SK-N-SH (cell line): ENCODE measurements at regions not wholly inside any gene's neighbourhood (a gene's known extent, or its start where the extent isn't known, plus 50 kb on each side); places are given as distances from the start of the nearest gene placed in this dataset.

ENCODE experiments used
- CTCF ChIA-PET: fragments of 300-600, 350-600 bp; formaldehyde crosslinking; extraction: SDS; loops from one replicate; lab custom pipeline; 2021; lab: Yijun Ruan, JAX
- POLR2A ChIA-PET: fragments of 350-600 bp; sonication (Branson Sonifier 250); formaldehyde crosslinking; extraction: SDS; loops from one replicate; lab custom pipeline; 2020; ENCODE audit warnings: antibody characterized with exemption, inconsistent platforms; lab: Yijun Ruan, JAX
- DNase-seq: peaks from one replicate; pipeline ENCODE4 v3.0.0; 2012
- H2AFZ ChIP-seq: fragments of 200-600 bp; sonication (generic); 2 replicates; pipeline ENCODE4 v1.8.1; 2016; ENCODE audit warnings: antibody characterized with exemption, mild to moderate bottlenecking, low read depth
- H3F3A ChIP-seq: fragments of 200-600 bp; sonication (generic); replicated peaks from 2 replicates; pipeline ENCODE3; 2016; ENCODE audit warnings: antibody characterized with exemption, mild to moderate bottlenecking; ENCODE audit not compliant: insufficient read depth
- H3K27ac ChIP-seq, 2 experiments: fragments of 200-500 bp in 1 of 2; fragments of 200-600 bp in 1 of 2; sonication (Bioruptor generic) in 1 of 2; sonication (generic), shearing (Covaris generic) in 1 of 2; 2 replicates each; pipeline versions ENCODE4 v1.5.1 to v1.6.1; 2014 to 2016; ENCODE audit warnings: low read depth in 2 of 2, inconsistent platforms in 1 of 2, low read length in 1 of 2, mild to moderate bottlenecking in 1 of 2, mixed read lengths in 1 of 2
- H3K27me3 ChIP-seq: fragments of 200-600 bp; sonication (generic), shearing (Covaris generic); 2 replicates; pipeline ENCODE4 v1.6.1; 2016; ENCODE audit warnings: mixed run types; ENCODE audit not compliant: insufficient read depth
- H3K36me3 ChIP-seq, 2 experiments: fragments of 200-500 bp in 1 of 2; fragments of 200-600 bp in 1 of 2; sonication (Bioruptor generic) in 1 of 2; sonication (generic) in 1 of 2; replicated peaks in 1 of 2; 2 replicates each; pipeline versions ENCODE3 to v1.5.1; 2014 to 2016; ENCODE audit warnings: low read length in 1 of 2, mild to moderate bottlenecking in 1 of 2; ENCODE audit not compliant: insufficient read depth in 2 of 2, control insufficient read depth in 1 of 2
- H3K4me1 ChIP-seq, 2 experiments: fragments of 200-500 bp in 1 of 2; fragments of 200-600 bp in 1 of 2; sonication (Bioruptor generic) in 1 of 2; sonication (generic), shearing (Covaris generic) in 1 of 2; 2 replicates each; pipeline versions ENCODE4 v1.5.1 to v1.6.1; 2014 to 2016; ENCODE audit warnings: low read depth in 1 of 2, low read length in 1 of 2, mixed run types in 1 of 2; ENCODE audit not compliant: insufficient read depth in 2 of 2, control insufficient read depth in 1 of 2
- H3K4me2 ChIP-seq: fragments of 200-600 bp; sonication (generic), shearing (Covaris generic); 2 replicates; pipeline ENCODE4 v1.6.1; 2017; ENCODE audit warnings: mixed run types
- H3K4me3 ChIP-seq, 2 experiments: fragments of 200-500 bp in 1 of 2; fragments of 200-600 bp in 1 of 2; sonication (Bioruptor generic) in 1 of 2; sonication (generic), shearing (Covaris generic) in 1 of 2; 2 replicates each; pipeline versions ENCODE4 v1.5.1 to v1.8.1; 2014 to 2016; ENCODE audit warnings: low read depth in 2 of 2, inconsistent platforms in 1 of 2, low read length in 1 of 2, mild to moderate bottlenecking in 1 of 2, mixed read lengths in 1 of 2, moderate library complexity in 1 of 2
- H3K79me2 ChIP-seq: fragments of 200-600 bp; sonication (generic); 2 replicates; pipeline ENCODE4 v1.8.1; 2017; ENCODE audit warnings: mild to moderate bottlenecking; ENCODE audit not compliant: insufficient read depth
- H3K9ac ChIP-seq: fragments of 200-600 bp; sonication (generic); 2 replicates; pipeline ENCODE4 v1.6.1; 2017; ENCODE audit warnings: mixed run types
- H3K9me2 ChIP-seq: fragments of 200-600 bp; sonication (generic); 2 replicates; pipeline ENCODE4 v1.6.1; 2017; ENCODE audit warnings: mixed run types
- H3K9me3 ChIP-seq: fragments of 200-600 bp; sonication (generic); 2 replicates; pipeline ENCODE4 v1.6.1; 2017; ENCODE audit warnings: mixed run types, mild to moderate bottlenecking, moderate library complexity
- H4K20me1 ChIP-seq: fragments of 200-600 bp; sonication (generic); 2 replicates; pipeline ENCODE4 v1.6.1; 2017; ENCODE audit warnings: mild to moderate bottlenecking, mixed run types; ENCODE audit not compliant: insufficient read depth
- CTCF ChIP-seq: fragments of 200-600 bp; sonication (generic); IDR thresholded peaks from 2 replicates; pipeline ENCODE4 v1.6.1; 2017; ENCODE audit warnings: antibody characterized with exemption, mild to moderate bottlenecking, moderate library complexity
- ELF1 ChIP-seq: IDR thresholded peaks from 2 replicates; pipeline ENCODE4 v1.4.0; 2012
- EP300 ChIP-seq, 2 experiments: IDR thresholded peaks; 2 replicates each; pipeline versions ENCODE4 v1.4.0 to v1.6.1; 2012; ENCODE audit warnings: borderline replicate concordance in 1 of 2, low read depth in 1 of 2, low read length in 1 of 2
- GABPA ChIP-seq: IDR thresholded peaks from 2 replicates; pipeline ENCODE4 v1.4.0; 2012; ENCODE audit warnings: low read depth, mild to moderate bottlenecking
- GATA2 ChIP-seq: sonication (generic); formaldehyde crosslinking; IDR thresholded peaks from 2 replicates; pipeline ENCODE4 v1.5.0; 2020; ENCODE audit warnings: mild to moderate bottlenecking, missing genetic modification reagents
- NFIC ChIP-seq: IDR thresholded peaks from 2 replicates; pipeline ENCODE4 v1.4.0; 2012; ENCODE audit warnings: borderline replicate concordance
- RCOR1 ChIP-seq: fragments of 150-350 bp; IDR thresholded peaks from 2 replicates; pipeline ENCODE4 v1.6.1; 2017; ENCODE audit warnings: antibody characterized with exemption, low read length
- REST ChIP-seq: IDR thresholded peaks from 2 replicates; pipeline ENCODE4 v1.6.1; 2012; ENCODE audit warnings: mild to moderate bottlenecking, low read depth, low read length, moderate library complexity
- RXRA ChIP-seq: IDR thresholded peaks from 2 replicates; pipeline ENCODE4 v1.4.0; 2012; ENCODE audit warnings: low read depth, mild to moderate bottlenecking, borderline replicate concordance
- SMC3 ChIP-seq: IDR thresholded peaks from 2 replicates; pipeline ENCODE4 v1.6.1; 2012; ENCODE audit warnings: low read depth, low read length, improper control_type of control experiment
- TCF12 ChIP-seq: IDR thresholded peaks from 2 replicates; pipeline ENCODE4 v1.4.0; 2012
- TEAD4 ChIP-seq: IDR thresholded peaks from 2 replicates; pipeline ENCODE4 v1.4.0; 2012; ENCODE audit warnings: mild to moderate bottlenecking, borderline replicate concordance; ENCODE audit not compliant: insufficient read depth
- USF2 ChIP-seq: fragments of 150-350 bp; IDR thresholded peaks from 2 replicates; pipeline ENCODE4 v1.6.1; 2017; ENCODE audit warnings: antibody characterized with exemption, low read length, low read depth, borderline replicate concordance
- YY1 ChIP-seq: IDR thresholded peaks from 2 replicates; pipeline ENCODE4 v1.4.0; 2012; ENCODE audit warnings: low read depth, mild to moderate bottlenecking
- ZBTB33 ChIP-seq: IDR thresholded peaks from 2 replicates; pipeline ENCODE4 v1.4.0; 2012; ENCODE audit warnings: low read depth, borderline replicate concordance
- WGBS: methylation state at CpG from one replicate; pipeline ENCODE4 v1.1.6; 2017; ENCODE audit warnings: low lambda C conversion rate; 5-methylcytosine and 5-hydroxymethylcytosine counted together
- TF ChIP-seq, protein P1 (sequence below): IDR thresholded peaks from 2 replicates; pipeline ENCODE4 v1.4.0; 2012; ENCODE audit warnings: low read depth, borderline replicate concordance

- no peak for TF ChIP-seq ZBTB33
- TF ChIP-seq GATA2 (CRISPR knock-in tag), result no peak
- TF ChIP-seq REST, result no peak
- no peak for TF ChIP-seq RXRA
- TF ChIP-seq ELF1, result no peak
- TF ChIP-seq USF2, result no peak
- TF ChIP-seq RCOR1, result peak; percentile 45; the same call in 1 of the 2 replicates
- TF ChIP-seq GABPA, result no peak
- no peak for TF ChIP-seq YY1
- TF ChIP-seq CTCF, result peak; percentile 97
- TF ChIP-seq TCF12, result peak; percentile 19; the same call in 1 of the 2 replicates
Observed at GRCh38 chr1:239898062-239898730, 193.5 kb upstream of the FMN2 start (continued).

- peak overlapping the region in 1 of 2 experiments; percentile 63; a peak in 1 of 4 replicates for H3K27ac ChIP-seq
- H3K9ac ChIP-seq, result no peak overlapping the region
- no peak overlapping the region for H2AFZ ChIP-seq
- no peaks in the 10 kb centered on the region for H3K27me3 ChIP-seq
- H3K4me1 ChIP-seq, result peaks cover 0 to 25% of the 10 kb centered on the region in 2 experiments; a peak in 2 of 4 replicates
- no peaks in the 10 kb centered on the region for H3K36me3 ChIP-seq
- H4K20me1 ChIP-seq, result no peaks in the 10 kb centered on the region
- no peaks in the 10 kb centered on the region for H3K79me2 ChIP-seq
- no peak overlapping the region for H3K4me2 ChIP-seq
- no peaks in the 10 kb centered on the region for H3K9me2 ChIP-seq
- H3K9me3 ChIP-seq, result no peaks in the 10 kb centered on the region
- H3K4me3 ChIP-seq, result no peak overlapping the region
- ChIA-PET CTCF (interaction anchor here (1.3 kb wide), 1 partner anchor 513 kb away, joined by 3 read pairs; the partner anchor contains the start of gene CHRM3), POLR2A (no interaction called here)
- 75% methylated on average over 2 of the region's 3 CpGs for WGBS
- no peaks in the 10 kb centered on the region for H3F3A ChIP-seq
- no peak for TF ChIP-seq GABPA
- no peak for TF ChIP-seq EP300 (IDR thresholded peaks at IDR 0.05; ENCODE audit: borderline replicate concordance in 1 of 2, low read depth in 1 of 2, low read length in 1 of 2)
- TF ChIP-seq TEAD4, result no peak
- TF ChIP-seq ELF1, result no peak
- TF ChIP-seq NFIC, result no peak
- TF ChIP-seq, protein P1, sequence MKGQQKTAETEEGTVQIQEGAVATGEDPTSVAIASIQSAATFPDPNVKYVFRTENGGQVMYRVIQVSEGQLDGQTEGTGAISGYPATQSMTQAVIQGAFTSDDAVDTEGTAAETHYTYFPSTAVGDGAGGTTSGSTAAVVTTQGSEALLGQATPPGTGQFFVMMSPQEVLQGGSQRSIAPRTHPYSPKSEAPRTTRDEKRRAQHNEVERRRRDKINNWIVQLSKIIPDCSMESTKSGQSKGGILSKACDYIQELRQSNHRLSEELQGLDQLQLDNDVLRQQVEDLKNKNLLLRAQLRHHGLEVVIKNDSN, result no peak
- TF ChIP-seq SMC3, result no peak
- DNase-seq, result no peak
Observed at GRCh38 chr1:239899747-239900146, 191.9 kb upstream of the FMN2 start.
